H9 (cell line): ENCODE measurements at regions not wholly inside any gene's neighbourhood (a gene's known extent, or its start where the extent isn't known, plus 50 kb on each side); places are given as distances from the start of the nearest gene placed in this dataset.

Source experiments
- DNase-seq: peaks from one replicate; pipeline ENCODE4 v3.0.0-alpha.2; 2017
- H2AFZ ChIP-seq: one replicate; pipeline ENCODE4 v1.6.1; 2013; ENCODE audit warnings: mild to moderate bottlenecking, low read length, control low read depth, moderate library complexity
- H2AK5ac ChIP-seq: 2 replicates; pipeline ENCODE4 v1.6.1; 2013; ENCODE audit warnings: low read length, control low read depth, mixed read lengths; ENCODE audit not compliant: insufficient read length
- H2BK120ac ChIP-seq: one replicate; pipeline ENCODE4 v1.6.1; 2013; ENCODE audit warnings: low read depth, mild to moderate bottlenecking, low read length, control low read depth, inconsistent platforms; ENCODE audit not compliant: poor library complexity, severe bottlenecking
- H2BK12ac ChIP-seq: 2 replicates; pipeline ENCODE4 v1.6.1; 2013; ENCODE audit warnings: low read length, control low read depth, mixed read lengths, low read depth; ENCODE audit not compliant: insufficient read length
- H2BK15ac ChIP-seq: 2 replicates; pipeline ENCODE4 v1.6.1; 2013; ENCODE audit warnings: low read depth, low read length, control low read depth
- H2BK20ac ChIP-seq: one replicate; pipeline ENCODE4 v1.6.1; 2013; ENCODE audit warnings: low read depth, mild to moderate bottlenecking, low read length, control low read depth, inconsistent platforms; ENCODE audit not compliant: poor library complexity, severe bottlenecking
- H2BK5ac ChIP-seq: 2 replicates; pipeline ENCODE4 v1.6.1; 2013; ENCODE audit warnings: low read length, control low read depth, mixed read lengths; ENCODE audit not compliant: insufficient read length
- H3K14ac ChIP-seq: 2 replicates; pipeline ENCODE4 v1.6.1; 2013; ENCODE audit warnings: low read length, control low read depth; ENCODE audit not compliant: insufficient read depth
- H3K18ac ChIP-seq: 2 replicates; pipeline ENCODE4 v1.6.1; 2013; ENCODE audit warnings: low read depth, mild to moderate bottlenecking, mixed read lengths, low read length, control low read depth; ENCODE audit not compliant: insufficient read length
- H3K23ac ChIP-seq: 2 replicates; pipeline ENCODE4 v1.6.1; 2013; ENCODE audit warnings: low read length, control low read depth, mixed read lengths, low read depth; ENCODE audit not compliant: insufficient read length
- H3K23me2 ChIP-seq: 2 replicates; pipeline ENCODE4 v1.6.1; 2013; ENCODE audit warnings: low read depth, mild to moderate bottlenecking, mixed read lengths, low read length, control low read depth; ENCODE audit not compliant: insufficient read length, poor library complexity, severe bottlenecking
- H3K27ac ChIP-seq: 2 replicates; pipeline ENCODE4 v1.5.1; 2013; ENCODE audit warnings: low read length, control low read depth, mixed read lengths, low read depth; ENCODE audit not compliant: insufficient read length
- H3K27me3 ChIP-seq: 2 replicates; pipeline ENCODE4 v1.6.1; 2013; ENCODE audit warnings: low read length, control low read depth, inconsistent platforms; ENCODE audit not compliant: insufficient read depth
- H3K4ac ChIP-seq: 2 replicates; pipeline ENCODE4 v1.6.1; 2013; ENCODE audit warnings: low read depth, mild to moderate bottlenecking, control low read depth, inconsistent platforms, low read length, moderate library complexity
- H3K4me1 ChIP-seq: 2 replicates; pipeline ENCODE4 v1.6.1; 2013; ENCODE audit warnings: low read length, control low read depth, inconsistent platforms; ENCODE audit not compliant: insufficient read depth
- H3K4me2 ChIP-seq: 2 replicates; pipeline ENCODE4 v1.6.1; 2013; ENCODE audit warnings: low read length, control low read depth, mixed read lengths; ENCODE audit not compliant: insufficient read length, insufficient read depth
- H3K56ac ChIP-seq: 2 replicates; pipeline ENCODE4 v1.6.1; 2013; ENCODE audit warnings: low read depth, mild to moderate bottlenecking, mixed read lengths, low read length, control low read depth; ENCODE audit not compliant: insufficient read length
- H3K79me1 ChIP-seq: 2 replicates; pipeline ENCODE4 v1.6.1; 2013; ENCODE audit warnings: low read depth, mild to moderate bottlenecking, moderate library complexity, low read length, control low read depth, inconsistent platforms; ENCODE audit not compliant: insufficient read depth, poor library complexity, severe bottlenecking
- H3K79me2 ChIP-seq: 2 replicates; pipeline ENCODE4 v1.6.1; 2013; ENCODE audit warnings: low read length, control low read depth, inconsistent platforms; ENCODE audit not compliant: insufficient read depth
- H3K9ac ChIP-seq: 2 replicates; pipeline ENCODE4 v1.6.1; 2013; ENCODE audit warnings: low read length, control low read depth, mixed read lengths; ENCODE audit not compliant: insufficient read length; ENCODE audit errors: extremely low read depth
- H3K9me3 ChIP-seq: one replicate; pipeline ENCODE4 v1.6.1; 2013; ENCODE audit warnings: low read depth, low read length, inconsistent platforms; ENCODE audit not compliant: control insufficient read depth
- H3T11ph ChIP-seq: one replicate; pipeline ENCODE4 v1.6.1; 2013; ENCODE audit warnings: mild to moderate bottlenecking, low read length, control low read depth, inconsistent platforms
- H4K20me1 ChIP-seq: one replicate; pipeline ENCODE4 v1.6.1; 2013; ENCODE audit not compliant: control insufficient read depth, insufficient read length, insufficient read depth
- H4K5ac ChIP-seq: 2 replicates; pipeline ENCODE4 v1.6.1; 2013; ENCODE audit warnings: low read depth, mild to moderate bottlenecking, mixed read lengths, low read length, control low read depth; ENCODE audit not compliant: insufficient read length
- H4K8ac ChIP-seq: replicated peaks from 2 replicates; pipeline ENCODE4 v1.6.1; 2013; ENCODE audit warnings: low read length, control low read depth, mixed read lengths, low read depth; ENCODE audit not compliant: insufficient read length
- H4K91ac ChIP-seq: 2 replicates; pipeline ENCODE4 v1.6.1; 2013; ENCODE audit warnings: low read depth, mild to moderate bottlenecking, moderate library complexity, mixed read lengths, low read length, control low read depth; ENCODE audit not compliant: insufficient read length
- H3K27ac Mint-ChIP-seq, 3 experiments: 2 replicates in 2 of 3; 3 replicates in 1 of 3; pipeline ENCODE4 v1.8.0; 2020 to 2021; ENCODE audit warnings: mixed read lengths in 3 of 3, mild to moderate bottlenecking in 1 of 3, moderate library complexity in 1 of 3
- H3K27me3 Mint-ChIP-seq: 2 replicates; pipeline ENCODE4 v1.8.0; 2021; ENCODE audit warnings: low read depth, mild to moderate bottlenecking, moderate library complexity, mixed read lengths
- H3K36me3 Mint-ChIP-seq, 3 experiments: 2 replicates in 2 of 3; 3 replicates in 1 of 3; pipeline ENCODE4 v1.8.0; 2020 to 2021; ENCODE audit warnings: low read depth in 3 of 3, mixed read lengths in 3 of 3; ENCODE audit not compliant: insufficient read depth in 1 of 3
- H3K4me1 Mint-ChIP-seq, 2 experiments: 2 replicates each; pipeline ENCODE4 v1.8.0; 2020; ENCODE audit warnings: mixed read lengths in 2 of 2
- H3K4me3 Mint-ChIP-seq, 2 experiments: 2 replicates in 1 of 2; 3 replicates in 1 of 2; pipeline ENCODE4 v1.8.0; 2020 to 2021; ENCODE audit warnings: mild to moderate bottlenecking in 2 of 2, mixed read lengths in 2 of 2, moderate library complexity in 1 of 2
- H3K9me3 Mint-ChIP-seq, 2 experiments: 2 replicates in 1 of 2; 3 replicates in 1 of 2; pipeline ENCODE4 v1.8.0; 2020; ENCODE audit warnings: mild to moderate bottlenecking in 2 of 2, mixed read lengths in 2 of 2, moderate library complexity in 1 of 2
- CTCF ChIP-seq: fragments of 200-600 bp; sonication (generic); conservative IDR thresholded peaks from 3 replicates; pipeline ENCODE4 v1.8.0; 2021; ENCODE audit warnings: antibody characterized with exemption, mild to moderate bottlenecking
- WGBS: extraction: QIAGEN DNeasy Blood & Tissue Kit; methylation state at CpG from one replicate; pipeline ENCODE4 v1.1.7; 2013; ENCODE audit warnings: missing lambda C conversion rate, low lambda C conversion rate, mixed read lengths; ENCODE audit not compliant: insufficient read length; ENCODE audit errors: extremely low coverage; 5-methylcytosine and 5-hydroxymethylcytosine counted together

DNA sequence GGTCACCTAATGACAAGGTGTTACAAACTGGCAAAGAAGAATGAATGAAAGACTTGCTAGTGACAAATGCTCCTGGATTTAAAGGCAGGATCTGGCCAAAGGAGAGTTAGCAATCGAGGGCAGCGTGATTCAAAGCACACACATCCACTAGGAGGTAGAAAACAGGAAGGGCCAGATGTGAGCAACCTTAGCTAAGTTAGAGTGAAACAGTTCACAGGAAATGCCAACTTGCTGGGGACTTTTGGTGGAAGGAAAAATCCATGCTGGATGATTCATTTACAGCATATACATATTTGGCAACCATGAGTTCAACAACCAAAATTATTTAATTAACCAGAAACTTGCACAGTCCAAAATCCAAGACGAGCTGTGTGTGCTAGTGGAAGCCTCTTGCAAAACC, 276.9 kb downstream of the PTTG2 start:
- H3K4me2 ChIP-seq, result no peak overlapping the region
- H2BK120ac ChIP-seq, result no peak overlapping the region

More for the DNA sequence above, 276.9 kb downstream of the PTTG2 start:
- Histone ChIP-seq H4K5ac (no peak overlapping the region), H3K56ac (no peak overlapping the region), H4K8ac (no peak overlapping the region), H3K18ac (no peak overlapping the region), H3K79me1 (no peaks in the 10 kb centered on the region), H3K23ac (no peak overlapping the region), H4K20me1 (no peaks in the 10 kb centered on the region), H4K91ac (no peak overlapping the region), H3T11ph (no peak overlapping the region), H2BK5ac (no peak overlapping the region), H3K14ac (no peak overlapping the region), H2AK5ac (no peak overlapping the region), H2AFZ (no peak overlapping the region), H3K27me3 (no peaks in the 10 kb centered on the region), H3K27ac (no peak overlapping the region), H3K4ac (no peak overlapping the region), H2BK20ac (no peak overlapping the region), H2BK15ac (no peak overlapping the region), H2BK12ac (no peak overlapping the region), H3K9ac (no peak overlapping the region), H3K79me2 (no peaks in the 10 kb centered on the region), H3K9me3 (no peaks in the 10 kb centered on the region), H3K4me1 (no peaks in the 10 kb centered on the region), H3K23me2 (no peaks in the 10 kb centered on the region)
- Mint-ChIP-seq H3K4me1 (0 out of 4 replicates have a peak, but pooled peaks cover 0 to 3% of the 10 kb centered on the region in 2 experiments), H3K4me3 (no peak overlapping the region), H3K27ac (no peak overlapping the region), H3K36me3 (no peaks in the 10 kb centered on the region), H3K27me3 (no peaks in the 10 kb centered on the region; the same call in none of the 2 replicates), H3K9me3 (no peaks in the 10 kb centered on the region)
- DNase-seq, result no peak
- WGBS, result no CpG with 5 or more reads among the region's 3 CpGs
- no peak for TF ChIP-seq CTCF
